Activated CD4-positive, alpha-beta T cell treated with anti-CD3 and anti-CD28 coated beads, Interleukin-2, amount 50 U/mL, for 4 hours (primary cell): ENCODE measurements at regions not wholly inside any gene's neighbourhood (a gene's known extent, or its start where the extent isn't known, plus 50 kb on each side); places are given as distances from the start of the nearest gene placed in this dataset.

ENCODE experiments used
- DNase-seq, 2 experiments: peaks; one replicate each; pipeline ENCODE4 v3.0.0-alpha.2; 2020

DNA sequence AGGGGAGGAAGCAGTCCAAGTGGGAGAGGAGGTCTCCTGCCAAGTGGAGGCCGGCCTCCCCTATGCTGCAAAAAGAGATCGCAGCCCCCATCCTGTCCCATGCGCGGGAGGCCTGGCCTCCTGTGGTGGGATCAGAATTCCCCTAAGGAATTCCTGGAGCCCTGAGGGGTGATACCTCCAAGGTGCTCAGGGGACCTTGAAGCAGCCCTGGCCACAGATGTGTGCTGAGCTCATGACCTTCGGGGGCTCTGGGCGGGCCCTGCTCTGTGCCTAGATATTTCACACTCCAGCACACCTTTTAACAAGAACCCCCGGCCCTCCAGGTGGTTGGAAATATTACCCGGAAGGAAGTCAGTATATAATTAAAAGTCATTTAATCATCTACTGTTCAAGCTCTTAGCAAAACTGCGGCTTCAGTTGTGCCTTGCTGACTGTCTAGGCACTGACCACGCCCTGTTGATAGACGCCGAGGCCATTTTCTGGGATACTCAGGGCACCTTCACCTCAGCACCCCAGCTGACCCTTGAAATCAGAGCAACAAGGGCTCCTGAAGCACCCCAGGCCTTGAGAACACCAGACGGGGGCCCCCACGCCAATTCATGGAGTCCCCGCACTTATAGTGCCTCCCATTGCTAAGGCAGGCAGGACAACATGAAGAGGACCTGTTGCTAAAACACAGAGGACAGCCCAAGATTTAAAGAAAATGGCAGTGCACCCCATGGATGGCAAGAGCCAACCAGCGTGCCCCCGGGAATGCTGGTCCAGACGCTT is 119.1 kb downstream of the NDUFA10 start:
- DNase-seq, result no peak

DNA sequence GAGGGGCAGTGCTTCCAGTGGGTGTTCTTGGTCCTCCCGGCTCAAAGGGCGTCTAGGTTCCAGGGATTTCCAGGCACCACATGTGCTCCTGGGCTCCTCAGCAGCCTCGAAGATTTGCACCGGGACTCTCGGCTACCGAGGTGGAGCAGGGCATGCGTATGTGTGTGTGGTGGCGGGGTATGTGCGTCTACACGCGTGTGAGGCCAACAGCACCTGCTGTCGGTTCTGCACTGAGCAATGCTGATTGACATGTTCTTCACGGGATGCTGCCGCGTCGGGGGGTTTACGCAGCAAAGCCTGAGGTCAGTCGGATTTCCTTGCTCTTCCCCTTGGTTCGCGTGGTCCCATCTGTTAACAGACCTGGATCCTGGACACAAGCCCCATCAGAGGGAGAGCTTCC is 119.8 kb downstream of the NDUFA10 start:
- no peak for DNase-seq

GRCh38 chr2:239904496-239904895 is 120.6 kb downstream of the NDUFA10 start:
- DNase-seq, result no peak

DNA sequence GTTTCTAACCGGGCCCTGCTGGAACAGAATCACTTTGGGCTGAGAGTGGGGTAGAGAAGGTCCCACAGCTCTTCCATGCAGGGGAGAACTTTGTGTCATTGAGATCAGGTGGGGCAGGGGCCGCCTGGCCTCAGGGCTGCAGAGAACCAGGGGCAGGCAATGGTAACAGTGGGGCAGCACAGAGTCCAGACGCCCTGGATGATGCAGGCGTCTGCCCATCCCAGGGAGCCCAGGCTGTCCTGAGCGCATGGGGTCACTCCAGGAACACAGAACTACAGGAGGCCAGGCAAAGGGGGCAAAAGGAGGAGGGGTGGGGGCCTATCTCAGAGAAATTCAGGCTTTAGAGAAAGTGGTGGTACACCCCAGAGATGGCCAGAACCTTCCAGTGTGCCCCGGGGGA is 121.3 kb downstream of the NDUFA10 start:
- no peak for DNase-seq

- DNase-seq, result no peak
These were observed 121.9 kb downstream of the NDUFA10 start for GRCh38 chr2:239903210-239903609.

- no peak for DNase-seq
These were observed 122.4 kb downstream of the NDUFA10 start for GRCh38 chr2:239902749-239903201.

GRCh38 chr2:239898292-239898925 is 126.7 kb downstream of the NDUFA10 start:
- DNase-seq, result no peak

DNA sequence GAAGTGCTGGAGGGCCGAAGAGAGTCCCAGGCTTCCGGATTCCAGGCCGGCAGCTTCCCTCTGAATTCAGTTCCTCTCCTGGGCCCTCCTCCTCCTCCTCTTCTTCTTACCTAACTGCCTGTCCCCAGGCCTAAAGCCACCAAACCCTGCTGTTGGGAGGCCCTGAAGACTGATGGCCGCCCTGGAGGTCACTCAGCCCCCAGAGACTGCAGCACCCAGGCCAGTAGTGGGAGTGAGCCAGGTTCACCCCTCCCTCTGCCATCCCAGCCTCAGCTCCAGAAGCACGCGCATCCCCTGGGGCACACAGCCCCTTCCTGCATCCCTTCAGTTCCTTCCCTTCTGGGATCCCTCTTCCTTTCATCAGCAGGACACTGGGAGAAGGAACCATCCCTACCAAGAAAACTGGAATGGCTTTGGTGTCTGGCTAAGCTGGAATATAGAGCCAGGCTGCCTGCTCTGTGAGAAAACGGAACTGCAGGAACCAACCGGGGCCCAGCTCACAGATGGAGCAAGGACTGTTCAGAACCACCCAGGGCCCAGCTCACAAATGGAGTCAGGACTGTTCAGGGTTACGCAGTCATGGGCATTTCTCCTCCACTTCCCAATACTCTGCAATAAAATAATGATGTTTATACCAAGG is 127.4 kb downstream of the NDUFA10 start:
- no peak for DNase-seq

GRCh38 chr2:239896075-239896474 is 129.1 kb downstream of the NDUFA10 start:
- DNase-seq, result no peak

- DNase-seq, result no peak
These were observed 129.5 kb downstream of the NDUFA10 start for GRCh38 chr2:239895669-239896068.

DNA sequence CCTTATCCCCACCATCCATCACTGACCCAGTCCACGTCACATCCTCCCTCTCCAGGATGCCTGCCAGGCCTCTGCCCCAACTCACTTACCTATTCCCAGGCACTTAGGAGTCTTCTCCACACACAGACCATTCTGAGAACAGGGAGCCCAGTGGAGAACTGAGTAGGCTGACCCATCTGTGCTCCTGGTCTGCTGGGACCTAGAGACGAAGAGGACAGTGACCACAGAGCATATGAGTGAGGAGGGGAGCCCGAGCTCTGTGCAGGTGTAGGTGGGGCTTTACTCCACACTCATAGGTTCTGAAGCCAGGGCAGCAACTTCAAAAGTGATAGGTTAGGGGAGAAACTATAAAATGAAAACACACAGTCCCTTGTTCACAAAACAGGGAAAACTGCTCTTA is 130.0 kb downstream of the NDUFA10 start:
- DNase-seq, result no peak

- DNase-seq, result no peak
These were observed 130.9 kb downstream of the NDUFA10 start for GRCh38 chr2:239894276-239894675.

DNA sequence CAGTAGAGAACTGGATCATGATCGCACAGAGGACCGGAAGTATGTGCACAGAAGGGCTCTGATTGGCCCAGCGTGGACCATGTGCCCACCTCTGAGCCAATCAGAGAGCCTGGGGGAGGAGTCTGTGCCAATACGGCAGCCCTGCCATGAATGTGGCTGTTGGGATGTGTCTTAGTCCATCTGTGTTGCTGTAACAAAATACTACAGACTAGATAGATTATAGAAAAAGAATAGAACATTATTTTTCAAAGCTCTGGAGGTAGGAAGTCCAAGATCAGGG is 132.0 kb downstream of the NDUFA10 start:
- DNase-seq, result no peak

GRCh38 chr2:239892441-239893235 is 132.5 kb downstream of the NDUFA10 start:
- no peak for DNase-seq

DNA sequence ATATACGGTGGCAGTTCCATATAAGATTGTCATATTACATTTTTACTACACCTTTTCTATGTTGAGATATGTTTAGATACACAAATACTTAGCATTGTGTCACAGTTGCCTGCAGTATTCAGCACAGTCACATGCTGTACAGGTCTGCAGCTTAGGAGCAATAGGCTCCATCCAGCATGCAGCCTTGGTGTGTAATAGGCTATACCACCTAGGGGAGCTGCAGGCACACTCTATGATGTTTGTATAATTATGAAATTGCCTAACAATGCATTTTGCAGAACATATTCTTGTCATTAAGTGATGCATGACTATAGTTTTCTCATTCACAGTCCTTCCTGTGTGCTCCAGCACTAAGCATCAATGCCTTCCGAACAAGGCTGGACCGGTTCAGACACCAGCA is 133.4 kb downstream of the NDUFA10 start:
- no peak for DNase-seq

- no peak for DNase-seq
These were observed 134.9 kb downstream of the NDUFA10 start for GRCh38 chr2:239890206-239890746.

- no peak for DNase-seq
These were observed 135.5 kb downstream of the NDUFA10 start for GRCh38 chr2:239889641-239890121.

- DNase-seq, result no peak
These were observed 137.5 kb downstream of the NDUFA10 start for GRCh38 chr2:239887604-239888003.

DNA sequence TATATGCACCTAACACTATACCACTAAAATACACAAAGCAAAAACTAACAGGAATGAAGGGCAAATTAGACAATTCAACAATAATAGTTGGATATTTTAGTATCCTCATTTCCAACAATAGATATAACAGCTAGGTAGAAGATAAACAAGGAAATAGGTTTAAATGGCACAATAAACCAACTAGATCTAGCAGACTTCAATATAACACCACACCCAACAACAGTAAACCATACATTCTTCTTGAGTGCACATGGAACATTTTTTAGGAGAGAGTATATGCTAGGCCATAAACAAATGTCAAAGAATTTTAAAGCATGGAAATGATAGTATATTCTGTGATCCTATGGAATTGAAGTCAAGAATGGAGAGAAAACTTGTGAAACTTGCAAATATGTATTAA is 138.4 kb downstream of the NDUFA10 start:
- no peak for DNase-seq

DNA sequence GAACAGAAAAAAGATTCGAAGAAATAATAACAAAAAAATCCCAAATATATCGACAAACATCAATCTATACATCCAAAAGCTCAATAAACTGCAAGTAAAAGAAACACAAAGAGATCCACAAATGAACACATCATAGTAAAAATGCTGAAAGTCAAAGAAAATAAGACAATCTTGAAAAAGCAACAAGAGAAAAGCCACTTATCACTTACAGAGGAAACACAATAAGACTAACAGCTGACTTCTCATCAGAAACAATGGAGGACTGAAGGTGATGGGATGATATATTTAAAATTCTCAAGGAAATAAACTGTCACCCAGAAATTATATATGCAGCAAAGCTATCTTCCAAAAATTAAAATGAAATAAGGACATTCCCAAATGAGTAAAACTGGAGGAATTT is 140.3 kb downstream of the NDUFA10 start:
- no peak for DNase-seq

- no peak for DNase-seq
These were observed 141.1 kb downstream of the NDUFA10 start for GRCh38 chr2:239884051-239884405.

GRCh38 chr2:239883326-239884050 is 141.7 kb downstream of the NDUFA10 start:
- DNase-seq, result no peak
